K562 (cell line): ENCODE measurements at regions not wholly inside any gene's neighbourhood (a gene's known extent, or its start where the extent isn't known, plus 50 kb on each side); places are given as distances from the start of the nearest gene placed in this dataset.

ENCODE experiments used
- CBFB ChIP-seq: sonication (generic); formaldehyde crosslinking; IDR thresholded peaks from 2 replicates; pipeline ENCODE4 v1.4.0; 2020; ENCODE audit warnings: mild to moderate bottlenecking, missing genetic modification reagents
- CTCF ChIP-seq, 3 experiments: IDR thresholded peaks in 2 of 3; conservative IDR thresholded peaks in 1 of 3; 2 replicates each; pipeline ENCODE4 v1.5.1; 2011 to 2012; ENCODE audit warnings: low read length in 3 of 3, mild to moderate bottlenecking in 3 of 3, control low read depth in 2 of 3, improper control_type of control experiment in 1 of 3, inconsistent platforms in 1 of 3, low read depth in 1 of 3, mixed read lengths in 1 of 3, moderate library complexity in 1 of 3; ENCODE audit not compliant: insufficient read depth in 2 of 3
- KAT2B ChIP-seq: IDR thresholded peaks from one replicate; pipeline ENCODE4 v1.6.1; 2012; ENCODE audit warnings: low read depth, mild to moderate bottlenecking, control low read depth, inconsistent platforms, low read length, moderate library complexity
- KDM1A ChIP-seq, 2 experiments: fragments of 450-650 bp; IDR thresholded peaks; 2 replicates each; pipeline ENCODE4 v1.6.1; 2016; ENCODE audit warnings: mild to moderate bottlenecking in 2 of 2
- KDM2B ChIP-seq: fragments of 250-450 bp; sonication (Bioruptor Pico); IDR thresholded peaks from 2 replicates; pipeline ENCODE4 v1.8.0; 2021; ENCODE audit warnings: mild to moderate bottlenecking, moderate library complexity
- MLLT1 ChIP-seq, 2 experiments: fragments of 450-650 bp; IDR thresholded peaks; 2 replicates each; pipeline ENCODE4 v1.6.1; 2016
- NR2C2 ChIP-seq, 2 experiments: fragments of 200-800 bp in 1 of 2; sonication (Bioruptor generic) in 1 of 2; sonication (generic) in 1 of 2; formaldehyde crosslinking in 1 of 2; IDR thresholded peaks; 2 replicates each; pipeline versions ENCODE4 v1.6.1 to v1.8.0; 2016 to 2022; ENCODE audit warnings: mild to moderate bottlenecking in 1 of 2, missing compliant biosample characterization in 1 of 2, missing genetic modification characterization in 1 of 2, missing genetic modification reagents in 1 of 2
- PBX2 ChIP-seq, 2 experiments: IDR thresholded peaks in 1 of 2; conservative IDR thresholded peaks in 1 of 2; 2 replicates each; pipeline ENCODE4 v1.6.1; 2016; ENCODE audit warnings: low read depth in 2 of 2, mild to moderate bottlenecking in 1 of 2, missing compliant biosample characterization in 1 of 2, missing genetic modification characterization in 1 of 2, moderate library complexity in 1 of 2
- POLR2AphosphoS5 ChIP-seq: IDR thresholded peaks from 2 replicates; pipeline ENCODE4 v1.6.1; 2011; ENCODE audit warnings: mild to moderate bottlenecking, low read depth, low read length, moderate library complexity; ENCODE audit not compliant: control insufficient read depth, insufficient read depth
- SIN3A ChIP-seq, 2 experiments: fragments of 150-350 bp in 1 of 2; IDR thresholded peaks; 2 replicates each; pipeline ENCODE4 v1.6.1; 2011 to 2016; ENCODE audit warnings: borderline replicate concordance in 2 of 2, low read depth in 2 of 2, low read length in 2 of 2, mild to moderate bottlenecking in 2 of 2, moderate library complexity in 2 of 2; ENCODE audit not compliant: control insufficient read depth in 1 of 2
- TBL1XR1 ChIP-seq, 2 experiments: IDR thresholded peaks; 2 replicates each; pipeline ENCODE4 v1.6.1; 2012; ENCODE audit warnings: improper control_type of control experiment in 2 of 2, low read length in 2 of 2, mild to moderate bottlenecking in 1 of 2
- TCF7 ChIP-seq: sonication (generic); IDR thresholded peaks from 2 replicates; pipeline ENCODE4 v1.6.1; 2016; ENCODE audit warnings: antibody characterized with exemption, borderline replicate concordance
- YY1 ChIP-seq, 3 experiments: IDR thresholded peaks; 2 replicates each; pipeline ENCODE4 v1.6.1; 2011; ENCODE audit warnings: low read length in 2 of 3, mild to moderate bottlenecking in 2 of 3, moderate library complexity in 2 of 3, borderline replicate concordance in 1 of 3, control low read depth in 1 of 3, low read depth in 1 of 3; ENCODE audit not compliant: insufficient read depth in 3 of 3, insufficient replicate concordance in 2 of 3, control insufficient read depth in 1 of 3, insufficient read length in 1 of 3; ENCODE audit errors: extremely low read depth in 1 of 3

- TF ChIP-seq POLR2AphosphoS5 (no peak), TBL1XR1 (IDR thresholded peaks at IDR 0.05; ENCODE audit: low read length in 2 of 2) (no peak), NR2C2 (CRISPR knock-in tag; IDR thresholded peaks at IDR 0.05) (no peak), NR2C2 (tag; IDR thresholded peaks at IDR 0.05) (no peak), TCF7 (no peak), CTCF (IDR thresholded peaks at IDR 0.05 in 2 of 3, conservative IDR thresholded peaks at IDR 0.05 in 1 of 3; ENCODE audit: insufficient read depth in 2 of 3, low read depth in 1 of 3, low read length in 3 of 3) (no peak), SIN3A (IDR thresholded peaks at IDR 0.05; ENCODE audit: borderline replicate concordance in 2 of 2, control insufficient read depth in 1 of 2, low read depth in 2 of 2, low read length in 2 of 2) (no peak), CBFB (CRISPR knock-in tag) (no peak), KDM2B (no peak), PBX2 (CRISPR knock-in tag; IDR thresholded peaks at IDR 0.05; ENCODE audit: low read depth) (no peak), PBX2 (tag; conservative IDR thresholded peaks at IDR 0.05; ENCODE audit: low read depth) (no peak), YY1 (IDR thresholded peaks at IDR 0.05; ENCODE audit: borderline replicate concordance in 1 of 3, control insufficient read depth in 1 of 3, extremely low read depth in 1 of 3, insufficient read depth in 3 of 3, insufficient read length in 1 of 3, insufficient replicate concordance in 2 of 3, low read depth in 1 of 3, low read length in 2 of 3) (no peak), MLLT1 (IDR thresholded peaks at IDR 0.05) (no peak), KAT2B (no peak), KDM1A (IDR thresholded peaks at IDR 0.05) (no peak)
Measured at GRCh38 chr12:66063916-66064315, 66.6 kb downstream of the LLPH start.
